ENCODE measurements at regions not wholly inside any gene's neighbourhood (a gene's known extent, or its start where the extent isn't known, plus 50 kb on each side); places are given as distances from the start of the nearest gene placed in this dataset.
"Not testable (repeated sequence)": the region's sequence is repeated elsewhere in the genome, so short reads cannot be mapped to it uniquely, and the experiment has no call there.

- DNase-seq (ENCODE audit: low read depth in 2 of 2): not testable (repeated sequence)
Measured at GRCh38 chr2:88802026-88802425, 110.6 kb downstream of the RPIA start.

- no peak for DNase-seq (ENCODE audit: low read depth in 2 of 2)
Measured at GRCh38 chr2:88807237-88807962, 115.9 kb downstream of the RPIA start.

- no peak for DNase-seq (ENCODE audit: low read depth in 2 of 2)
Measured at GRCh38 chr2:88808083-88808482, 116.6 kb downstream of the RPIA start.

GRCh38 chr2:88808652-88809051 is 117.2 kb downstream of the RPIA start:
- DNase-seq (ENCODE audit: low read depth in 2 of 2): no peak

GRCh38 chr2:88809216-88809615 is 117.7 kb downstream of the RPIA start:
- DNase-seq (ENCODE audit: low read depth in 2 of 2): no peak

- DNase-seq (ENCODE audit: low read depth in 2 of 2): no peak
Measured at GRCh38 chr2:88810017-88810416, 118.5 kb downstream of the RPIA start.

- no peak for DNase-seq (ENCODE audit: low read depth in 2 of 2)
Measured at GRCh38 chr2:88810488-88810887, 119.0 kb downstream of the RPIA start.

- DNase-seq (ENCODE audit: low read depth in 2 of 2): no peak
Measured at GRCh38 chr2:88811233-88811632, 119.8 kb downstream of the RPIA start.

- DNase-seq (ENCODE audit: low read depth in 2 of 2): no peak
Measured at GRCh38 chr2:88811681-88812080, 120.2 kb downstream of the RPIA start.

GRCh38 chr2:88813612-88814011 is 122.1 kb downstream of the RPIA start:
- DNase-seq (ENCODE audit: low read depth in 2 of 2): no peak

GRCh38 chr2:88815282-88815681 is 123.8 kb downstream of the RPIA start:
- DNase-seq (ENCODE audit: low read depth in 2 of 2): no peak

GRCh38 chr2:88815697-88816096 is 124.2 kb downstream of the RPIA start:
- no peak for DNase-seq (ENCODE audit: low read depth in 2 of 2)

GRCh38 chr2:88818381-88818780 is 126.9 kb downstream of the RPIA start:
- DNase-seq (ENCODE audit: low read depth in 2 of 2): no peak

GRCh38 chr2:88824951-88825350 is 133.5 kb downstream of the RPIA start:
- DNase-seq (ENCODE audit: low read depth in 2 of 2): no peak

GRCh38 chr2:88826399-88826798 is 134.9 kb downstream of the RPIA start:
- DNase-seq (ENCODE audit: low read depth in 2 of 2): no peak

- DNase-seq (ENCODE audit: low read depth in 2 of 2): no peak
Measured at GRCh38 chr2:88827821-88828220, 136.3 kb downstream of the RPIA start.

GRCh38 chr2:88828397-88829137 is 137.1 kb downstream of the RPIA start:
- no peak for DNase-seq (ENCODE audit: low read depth in 2 of 2)

GRCh38 chr2:88829607-88830463 is 138.4 kb downstream of the RPIA start:
- no peak for DNase-seq (ENCODE audit: low read depth in 2 of 2)

GRCh38 chr2:88831071-88831791 is 139.8 kb downstream of the RPIA start:
- no peak for DNase-seq (ENCODE audit: low read depth in 2 of 2)

- DNase-seq (ENCODE audit: low read depth in 2 of 2): peak; percentile 31 to 44
Measured at GRCh38 chr2:88831792-88832248, 140.3 kb downstream of the RPIA start.

GRCh38 chr2:88832311-88832991 is 141.0 kb downstream of the RPIA start:
- DNase-seq (ENCODE audit: low read depth in 2 of 2): no peak

All from stimulated activated CD4-positive, alpha-beta T cell treated with anti-CD3 and anti-CD28 coated beads, Interleukin-15, amount 100 ng/mL, for 48 hours (primary cell).